HG03342 (cell line): ENCODE measurements at regions not wholly inside any gene's neighbourhood (a gene's known extent, or its start where the extent isn't known, plus 50 kb on each side); places are given as distances from the start of the nearest gene placed in this dataset.
"Not testable (repeated sequence)": the region's sequence is repeated elsewhere in the genome, so short reads cannot be mapped to it uniquely, and the experiment has no call there.

Source experiments
- ATAC-seq: cut with Tn5 transposase; IDR thresholded peaks from one replicate; pipeline ENCODE4 v1.9.1; 2021; ENCODE audit warnings: mild to moderate bottlenecking, moderate library complexity; ENCODE audit not compliant: unreplicated experiment

- no peak for ATAC-seq
Observed at GRCh38 chr7:4319280-4319679, 362.8 kb upstream of the FOXK1 start.

- ATAC-seq = no peak
Observed at GRCh38 chr7:4325732-4326131, 356.4 kb upstream of the FOXK1 start.

GRCh38 chr7:4331711-4332110, 350.4 kb upstream of the FOXK1 start:
- no peak for ATAC-seq

GRCh38 chr7:4338556-4338955, 343.5 kb upstream of the FOXK1 start:
- ATAC-seq = no peak

GRCh38 chr7:4343272-4344247, 338.5 kb upstream of the FOXK1 start:
- no peak for ATAC-seq

- ATAC-seq = no peak
Observed at GRCh38 chr7:4345004-4345403, 337.1 kb upstream of the FOXK1 start.

GRCh38 chr7:4352069-4352468, 330.0 kb upstream of the FOXK1 start:
- ATAC-seq = no peak

- ATAC-seq = no peak
Observed at GRCh38 chr7:4361774-4362173, 320.3 kb upstream of the FOXK1 start.

GRCh38 chr7:4383584-4383983, 298.5 kb upstream of the FOXK1 start:
- no peak for ATAC-seq

GRCh38 chr7:4386190-4386589, 295.9 kb upstream of the FOXK1 start:
- no peak for ATAC-seq

GRCh38 chr7:4391103-4391502, 291.0 kb upstream of the FOXK1 start:
- not testable (repeated sequence) for ATAC-seq

GRCh38 chr7:4394736-4395135, 287.4 kb upstream of the FOXK1 start:
- no peak for ATAC-seq

- no peak for ATAC-seq
Observed at GRCh38 chr7:4399121-4399520, 283.0 kb upstream of the FOXK1 start.

- ATAC-seq = no peak
Observed at GRCh38 chr7:4399596-4399995, 282.5 kb upstream of the FOXK1 start.

- no peak for ATAC-seq
Observed at GRCh38 chr7:4406288-4407058, 275.6 kb upstream of the FOXK1 start.

GRCh38 chr7:4409946-4410345, 272.1 kb upstream of the FOXK1 start:
- ATAC-seq = no peak

- no peak for ATAC-seq
Observed at GRCh38 chr7:4416396-4417056, 265.6 kb upstream of the FOXK1 start.

- ATAC-seq = no peak
Observed at GRCh38 chr7:4428526-4428925, 253.6 kb upstream of the FOXK1 start.

- no peak for ATAC-seq
Observed at GRCh38 chr7:4430227-4430626, 251.9 kb upstream of the FOXK1 start.

- no peak for ATAC-seq
Observed at GRCh38 chr7:4434306-4434705, 247.8 kb upstream of the FOXK1 start.

- ATAC-seq = no peak
Observed at GRCh38 chr7:4436361-4436895, 245.7 kb upstream of the FOXK1 start.
